ENCODE measurements at regions not wholly inside any gene's neighbourhood (a gene's known extent, or its start where the extent isn't known, plus 50 kb on each side); places are given as distances from the start of the nearest gene placed in this dataset.
"Not testable (repeated sequence)": the region's sequence is repeated elsewhere in the genome, so short reads cannot be mapped to it uniquely, and the experiment has no call there.

GRCh38 chr9:67442313-67442712 lies 416.4 kb upstream of the ANKRD20A1 start:
- not testable (repeated sequence) for TF ChIP-seq POLR2A, CTCF (IDR thresholded peaks at IDR 0.05)

Data from heart left ventricle (tissue), 13 donors.